H54 (cell line): ENCODE measurements at regions not wholly inside any gene's neighbourhood (a gene's known extent, or its start where the extent isn't known, plus 50 kb on each side); places are given as distances from the start of the nearest gene placed in this dataset.

Experiments
- DNase-seq: peaks from one replicate; pipeline ENCODE4 v3.0.0; 2011; ENCODE audit warnings: low spot score, mixed read lengths; ENCODE audit not compliant: insufficient read length
- FAIRE-seq: peaks from 3 replicates; lab custom pipeline; 2011; peaks lifted over from hg19 to GRCh38; lab: Jason Lieb, UNC
- POLR2A ChIP-seq: IDR thresholded peaks from 2 replicates; pipeline ENCODE4 v1.6.1; 2011; ENCODE audit warnings: low read depth, mild to moderate bottlenecking, low read length

DNA sequence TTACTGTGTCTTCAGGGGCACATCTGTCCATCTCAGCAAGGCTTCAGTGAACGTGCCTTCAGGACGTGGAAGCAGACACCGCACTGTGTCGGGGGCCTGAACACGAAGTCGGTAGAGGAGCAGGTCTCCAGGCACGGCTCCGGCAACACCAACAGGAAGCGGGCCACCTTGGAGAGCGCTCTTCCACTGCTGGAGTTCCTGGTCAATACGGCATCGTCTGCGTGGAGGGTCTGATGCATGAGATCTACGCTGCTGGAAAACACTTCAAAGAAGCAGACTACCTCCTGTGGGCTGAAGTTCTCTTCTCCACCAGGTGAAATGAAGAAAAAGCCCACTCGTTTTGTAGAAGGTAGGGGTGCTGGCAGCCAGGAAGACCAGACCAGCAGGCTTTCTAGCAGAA is 69.3 kb upstream of the SLCO4A1 start:
- DNase-seq (no peak), FAIRE-seq (no peak)
- no peak for TF ChIP-seq POLR2A

DNA sequence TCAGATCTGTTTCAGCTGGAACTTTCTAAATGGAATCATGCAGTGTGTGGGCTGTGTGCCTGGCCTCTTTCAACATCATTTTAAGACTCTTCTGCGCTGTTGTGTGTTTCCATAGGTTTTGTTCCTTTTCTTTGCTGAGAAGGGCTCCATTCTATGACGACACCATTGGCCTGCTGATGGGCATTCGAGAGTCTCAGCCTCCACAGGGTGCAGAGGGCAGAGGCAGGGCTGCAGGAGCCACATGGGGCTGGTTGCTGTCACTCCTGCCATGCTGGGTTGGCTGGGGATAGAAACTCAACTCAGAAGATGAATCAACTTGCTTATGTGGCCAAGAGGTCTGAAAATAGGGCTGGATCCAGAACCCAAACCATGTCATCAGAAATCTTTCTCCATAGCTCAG is 68.5 kb upstream of the SLCO4A1 start:
- FAIRE-seq (no peak), DNase-seq (no peak)
- no peak for TF ChIP-seq POLR2A

DNA sequence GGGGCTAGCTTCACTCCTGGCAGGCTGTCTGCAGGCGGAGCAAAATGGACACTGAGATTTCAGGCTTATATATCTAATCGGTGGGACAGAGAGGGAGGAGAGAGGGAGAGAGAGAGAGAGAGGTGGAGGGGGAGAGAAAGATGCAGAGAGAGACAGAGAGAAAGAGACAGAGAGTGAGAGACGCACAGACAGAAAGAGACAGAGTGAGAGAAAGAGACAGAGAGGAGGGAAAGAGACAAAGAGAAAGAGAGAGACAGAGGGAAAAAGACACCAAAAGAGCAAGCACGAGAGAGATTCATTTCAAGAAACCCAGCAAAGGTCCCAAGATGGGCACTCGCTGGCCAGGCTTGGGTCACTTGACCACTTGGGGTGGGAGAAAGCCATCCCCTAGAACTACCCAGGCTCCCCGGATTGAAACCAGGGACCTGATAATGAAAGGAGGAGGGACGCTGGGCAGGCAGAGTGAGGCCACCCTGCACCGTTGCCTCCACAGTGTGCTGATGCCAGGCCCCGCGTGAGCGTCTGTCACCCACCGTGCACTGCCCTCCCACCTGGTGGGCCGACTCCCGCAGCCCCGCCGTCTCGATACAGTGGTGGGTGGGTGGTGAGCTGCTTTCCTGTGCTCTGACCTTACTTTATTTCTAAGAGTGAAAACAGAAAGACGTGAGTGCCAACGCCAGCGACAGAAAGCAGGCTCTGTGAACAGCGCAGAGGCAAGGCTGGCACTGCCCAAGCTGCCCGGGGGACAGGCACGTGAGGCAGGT is 67.9 kb upstream of the SLCO4A1 start:
- DNase-seq (no peak), FAIRE-seq (no peak)
- no peak for TF ChIP-seq POLR2A

DNA sequence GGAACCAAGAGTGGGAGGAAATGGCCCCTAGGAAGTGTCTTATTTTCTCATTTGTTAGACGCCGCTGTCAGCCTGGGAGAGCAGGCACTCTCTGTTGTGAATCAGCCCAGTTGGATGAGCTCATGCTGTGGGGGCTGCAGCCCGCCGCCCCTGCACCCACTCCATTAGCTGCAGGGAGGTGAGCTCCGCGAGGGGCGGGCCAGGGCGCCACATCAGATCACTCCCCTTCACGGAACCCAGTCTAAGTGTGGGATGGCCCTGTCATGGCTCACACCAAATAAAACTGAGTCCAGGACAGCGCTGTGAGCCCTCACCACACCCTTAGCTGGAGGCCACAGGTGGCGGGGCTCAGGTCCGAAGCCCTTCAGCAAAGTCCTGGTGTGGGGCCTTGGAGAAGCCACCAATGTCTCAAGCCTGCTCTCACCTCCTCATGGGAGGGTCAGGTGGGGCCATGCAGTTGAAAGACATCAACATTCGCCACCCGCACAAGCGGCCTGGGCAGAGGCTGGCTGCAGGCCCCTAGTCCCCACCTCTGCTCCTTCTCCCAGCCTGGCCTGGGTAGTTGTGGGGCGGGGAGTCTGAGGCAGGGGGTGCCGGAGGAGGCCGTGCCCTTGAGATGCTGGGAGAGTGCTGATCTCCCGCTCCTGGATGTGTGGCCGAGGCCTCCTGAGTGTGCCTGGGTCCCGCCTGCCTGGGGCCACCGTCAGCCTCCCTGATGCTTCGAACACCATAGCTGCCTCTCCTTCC is 66.2 kb upstream of the SLCO4A1 start:
- FAIRE-seq (no peak), DNase-seq (no peak)
- no peak for TF ChIP-seq POLR2A

DNA sequence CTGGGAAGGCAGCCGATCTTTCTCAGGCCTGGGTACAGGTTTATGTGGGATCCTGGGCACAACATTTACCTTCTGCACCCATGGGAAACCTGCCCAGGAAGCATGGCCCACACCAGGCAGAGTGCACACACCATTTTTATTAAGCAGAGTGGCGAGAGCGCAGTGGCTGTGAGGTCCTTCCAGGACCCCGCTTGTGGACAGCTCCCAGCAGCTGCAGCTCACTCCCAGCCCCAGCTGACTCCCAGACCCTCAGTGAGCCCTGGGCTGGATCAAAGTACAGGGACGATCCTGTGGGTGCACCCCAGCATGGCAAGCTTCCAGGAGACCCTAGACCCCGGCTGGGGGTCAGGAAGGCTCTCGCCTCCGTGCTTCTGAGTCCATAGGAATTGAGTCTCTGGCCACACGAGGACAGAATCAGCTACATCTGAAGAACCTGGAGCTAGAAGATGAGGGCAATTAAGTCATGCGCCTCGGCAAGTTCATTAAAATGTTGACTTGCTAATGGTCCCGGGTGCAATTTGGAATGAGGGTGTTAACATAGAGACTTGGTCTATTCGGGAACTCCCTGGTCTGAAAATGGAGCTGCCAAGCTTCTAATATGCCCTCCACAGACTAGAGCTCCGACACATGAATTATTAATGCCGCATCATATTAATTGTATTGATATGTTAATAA is 65.4 kb upstream of the SLCO4A1 start:
- FAIRE-seq (no peak), DNase-seq (no peak)
- no peak for TF ChIP-seq POLR2A

DNA sequence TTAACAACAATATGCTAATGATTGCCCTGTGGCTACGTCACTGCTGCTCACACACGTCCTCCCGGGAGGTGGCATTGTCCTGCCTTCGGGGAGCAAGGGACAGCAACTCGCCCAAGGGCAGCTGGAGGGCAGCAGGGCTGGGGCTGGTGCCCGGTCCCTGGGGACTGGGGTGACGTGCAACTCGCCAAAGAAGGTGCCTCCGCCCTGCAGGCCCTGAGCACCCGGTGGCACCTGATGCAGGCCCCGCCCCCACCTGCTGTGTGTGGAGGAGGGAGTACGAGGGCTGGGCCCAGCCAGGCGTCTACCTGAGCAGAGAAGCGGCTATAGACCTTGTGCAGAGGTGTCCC is 64.8 kb upstream of the SLCO4A1 start:
- TF ChIP-seq POLR2A: no peak
- FAIRE-seq (no peak), DNase-seq (no peak)

DNA sequence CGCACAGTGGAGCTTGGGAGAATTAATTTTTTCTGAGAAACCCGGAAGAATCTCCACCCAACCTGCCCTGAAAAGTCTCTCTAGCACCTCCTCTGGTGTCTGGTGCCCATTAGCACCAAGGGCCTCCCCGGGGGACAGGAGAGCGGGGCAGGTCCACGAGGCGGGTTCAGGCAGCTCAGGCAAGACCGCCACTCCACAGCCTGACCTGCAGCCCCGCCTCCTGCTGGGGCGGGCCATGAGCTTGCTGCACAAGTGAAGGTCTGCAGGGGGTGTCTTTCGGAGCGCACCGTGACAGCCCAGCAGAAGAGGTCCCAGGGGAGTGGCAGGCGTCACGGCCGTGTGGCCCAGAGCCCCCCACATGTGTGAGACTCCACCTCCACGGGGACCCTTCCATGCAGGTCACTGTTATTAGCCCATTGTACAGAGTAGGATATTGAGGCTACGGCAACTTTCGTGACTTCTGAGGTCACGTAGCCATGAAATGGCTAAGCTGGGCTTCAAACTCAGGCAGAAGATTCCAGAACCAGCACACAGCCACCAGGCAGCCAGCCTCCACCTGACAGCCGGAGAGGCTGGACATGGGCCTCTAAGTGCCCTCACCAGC is 63.9 kb upstream of the SLCO4A1 start:
- DNase-seq (no peak), FAIRE-seq (no peak)
- no peak for TF ChIP-seq POLR2A

DNA sequence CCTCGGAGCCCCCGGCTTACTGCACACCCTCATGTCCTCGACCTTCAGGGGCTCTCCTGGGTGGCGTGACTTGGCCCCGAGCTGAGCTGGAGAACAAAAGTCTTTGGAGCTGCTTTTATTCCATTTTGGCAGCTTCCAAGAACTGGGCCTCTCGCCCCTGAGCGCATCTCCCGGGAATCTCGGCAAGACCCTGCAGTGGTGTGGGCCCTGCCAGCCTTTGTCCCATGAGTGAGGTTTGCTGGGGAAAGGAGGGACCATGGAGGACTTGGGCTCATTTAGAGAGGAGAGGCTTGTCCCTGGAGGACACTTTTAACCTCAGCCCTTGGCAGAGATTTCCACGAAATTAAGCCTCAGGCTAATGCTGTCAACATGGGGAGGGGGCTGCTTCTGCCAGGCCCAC is 62.3 kb upstream of the SLCO4A1 start:
- FAIRE-seq: no peak
- no peak for TF ChIP-seq POLR2A
- no peak for DNase-seq

DNA sequence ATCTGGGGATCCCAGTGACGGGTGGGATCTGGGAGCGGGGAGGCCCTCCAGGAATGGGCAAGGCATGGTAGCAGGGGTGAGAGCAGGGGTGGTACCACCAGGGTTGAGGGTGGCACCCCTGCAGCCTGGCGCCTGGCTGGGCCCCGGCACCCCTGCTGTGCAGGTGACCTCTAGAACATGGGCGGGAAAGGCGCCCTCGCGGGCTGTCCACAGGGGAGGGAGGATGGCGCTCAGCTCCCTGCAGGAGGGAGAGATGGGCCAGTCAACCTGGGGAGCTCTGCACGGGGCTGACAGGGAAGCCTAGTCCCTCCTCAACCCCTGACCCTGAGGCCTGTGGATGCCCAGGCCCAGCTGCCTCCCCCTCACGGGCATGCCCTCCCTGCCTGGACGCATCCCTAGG is 61.6 kb upstream of the SLCO4A1 start:
- FAIRE-seq (no peak), DNase-seq (no peak)
- no peak for TF ChIP-seq POLR2A

DNA sequence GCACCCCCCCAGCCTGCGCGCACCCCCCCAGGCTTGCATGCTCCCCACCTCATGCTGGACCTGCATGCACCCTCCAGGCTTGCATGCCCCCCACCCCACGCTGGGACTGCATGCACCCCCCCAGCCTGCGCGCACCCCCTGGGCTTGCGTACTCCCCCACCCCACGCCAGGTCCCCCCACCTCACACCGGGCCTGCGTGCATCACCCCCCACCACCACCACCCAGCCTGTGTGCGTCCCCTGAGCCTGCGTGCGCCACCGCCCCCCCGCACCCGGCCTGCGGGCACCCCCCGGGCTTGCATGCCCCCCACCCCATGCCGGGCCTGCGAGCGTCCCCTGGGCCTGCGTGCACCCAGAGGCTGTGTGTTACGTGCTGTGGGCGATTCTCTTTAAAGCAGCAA is 61.0 kb upstream of the SLCO4A1 start:
- DNase-seq: no peak
- TF ChIP-seq POLR2A: no peak
- FAIRE-seq: no peak

DNA sequence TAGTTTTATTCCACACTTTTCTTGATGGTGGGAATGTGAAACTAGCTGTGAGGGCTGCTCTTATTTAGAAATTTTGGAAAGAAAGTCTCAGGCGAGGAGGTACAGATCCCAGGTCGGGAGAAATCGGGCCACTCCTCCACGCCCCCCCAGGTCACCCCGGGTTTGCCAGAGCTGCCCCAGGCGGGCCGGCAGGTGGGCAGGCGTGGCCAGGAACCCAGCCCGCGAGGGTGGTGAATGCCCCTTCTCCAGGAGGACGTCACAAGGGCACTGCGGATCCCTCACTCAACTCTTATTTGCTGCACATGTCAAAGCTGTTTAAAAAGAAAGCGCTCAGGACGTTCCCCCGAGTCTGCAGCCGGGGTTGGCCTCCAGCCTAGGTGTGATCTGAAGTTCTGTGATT is 60.5 kb upstream of the SLCO4A1 start:
- TF ChIP-seq POLR2A: no peak
- no peak for FAIRE-seq
- no peak for DNase-seq

DNA sequence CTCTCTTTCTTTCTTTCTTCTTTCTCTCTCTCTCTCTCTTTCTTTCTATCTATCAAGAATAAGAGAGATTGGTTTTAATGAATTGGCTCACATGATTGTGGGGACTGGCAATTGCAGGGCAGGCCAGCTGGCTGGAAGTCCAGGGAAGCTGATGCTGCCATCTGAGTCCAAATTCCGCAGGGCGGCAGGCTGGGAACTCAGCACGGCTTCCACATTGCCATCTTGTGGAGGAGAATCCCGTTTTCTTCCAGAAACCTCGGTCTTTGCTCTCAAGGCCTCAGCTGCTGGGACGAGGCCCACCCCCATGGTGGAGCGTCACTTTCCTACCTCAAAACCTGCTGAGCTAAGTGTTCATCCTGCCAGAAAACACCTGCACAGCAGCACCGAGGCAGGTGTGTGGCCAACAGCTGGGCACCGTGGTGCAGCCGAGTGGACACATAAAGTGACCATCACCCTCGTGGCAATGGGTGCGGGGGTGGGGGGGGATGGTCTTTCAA is 58.8 kb upstream of the SLCO4A1 start:
- DNase-seq (no peak), FAIRE-seq (no peak)
- TF ChIP-seq POLR2A: no peak

DNA sequence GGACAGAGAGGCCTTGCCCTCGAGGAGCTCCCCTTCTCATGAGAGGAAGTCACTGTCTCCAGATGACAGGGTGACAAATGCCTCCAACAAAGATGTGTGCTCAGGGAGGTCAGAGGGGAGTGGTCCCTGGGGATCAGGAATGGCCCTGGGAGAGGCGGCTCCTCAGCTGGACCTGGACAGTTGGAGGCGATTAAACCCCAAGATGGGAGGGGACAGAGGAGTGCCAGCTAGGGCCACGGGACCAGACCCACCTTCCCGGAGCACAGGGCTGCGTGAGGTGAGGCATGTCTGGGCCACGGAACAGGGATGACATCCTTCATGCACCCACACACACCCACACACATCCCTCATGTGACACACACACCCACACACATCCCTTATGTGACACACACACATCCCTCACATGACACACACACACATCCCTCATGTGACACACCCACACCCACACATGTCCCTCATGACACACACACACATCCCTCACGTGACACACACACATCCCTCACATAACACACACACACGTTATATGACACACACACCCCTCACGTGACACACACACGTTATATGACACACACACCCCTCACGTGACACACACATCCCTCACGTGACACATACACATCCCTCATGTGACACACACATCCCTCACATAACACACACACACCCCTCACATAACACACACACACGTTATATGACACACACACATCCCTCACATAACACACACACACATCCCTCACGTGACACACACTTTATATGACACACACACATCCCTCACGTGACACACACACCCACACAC is 57.4 kb upstream of the SLCO4A1 start:
- no peak for TF ChIP-seq POLR2A
- FAIRE-seq (no peak), DNase-seq (no peak)

DNA sequence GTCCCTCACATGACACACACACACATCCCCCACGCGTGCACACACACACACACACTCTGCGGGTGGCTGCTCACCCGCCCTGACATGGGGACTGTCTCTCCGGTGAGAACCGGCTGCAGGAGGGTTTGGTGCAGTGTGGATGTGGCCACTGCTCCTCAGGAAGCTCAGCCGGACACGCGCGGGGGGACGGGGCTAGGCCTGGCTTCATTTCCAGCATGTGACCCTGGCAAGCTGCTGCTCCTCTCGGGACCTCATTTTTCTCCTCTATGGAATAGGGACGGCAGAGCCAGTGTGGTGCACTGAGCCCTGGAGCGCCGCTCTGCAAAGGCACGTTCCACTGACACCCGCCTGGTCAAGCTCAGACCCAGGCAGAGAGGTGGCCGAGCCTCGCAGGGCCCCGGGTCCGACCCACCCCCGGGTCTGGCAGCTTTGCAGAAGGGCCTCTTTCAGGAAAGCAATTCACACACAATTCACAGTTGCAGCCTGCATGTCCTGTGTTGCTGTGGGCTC is 56.8 kb upstream of the SLCO4A1 start:
- FAIRE-seq (no peak), DNase-seq (no peak)
- TF ChIP-seq POLR2A: no peak
